K562 (cell line): ENCODE measurements at regions not wholly inside any gene's neighbourhood (a gene's known extent, or its start where the extent isn't known, plus 50 kb on each side); places are given as distances from the start of the nearest gene placed in this dataset.

Experiments used
- ATF7 ChIP-seq: fragments of 450-650 bp; IDR thresholded peaks from 2 replicates; pipeline ENCODE4 v1.7.1; 2014; ENCODE audit warnings: mild to moderate bottlenecking, moderate library complexity
- BCL6 ChIP-seq: fragments of 250-450 bp; sonication (Bioruptor Pico); IDR thresholded peaks from 2 replicates; pipeline ENCODE4 v1.4.0; 2020
- CBFB ChIP-seq: sonication (generic); formaldehyde crosslinking; IDR thresholded peaks from 2 replicates; pipeline ENCODE4 v1.4.0; 2020; ENCODE audit warnings: mild to moderate bottlenecking, missing genetic modification reagents
- CTBP1 ChIP-seq: fragments of 450-650 bp; IDR thresholded peaks from 2 replicates; pipeline ENCODE4 v1.6.1; 2016; ENCODE audit warnings: borderline replicate concordance
- DACH1 ChIP-seq: fragments of 450-650 bp; IDR thresholded peaks from 2 replicates; pipeline ENCODE4 v1.6.1; 2018; ENCODE audit not compliant: partially characterized antibody
- DPF2 ChIP-seq: fragments of 450-650 bp; IDR thresholded peaks from 2 replicates; pipeline ENCODE4 v1.6.1; 2016
- EP300 ChIP-seq: IDR thresholded peaks from 2 replicates; pipeline ENCODE4 v1.6.1; 2012; ENCODE audit warnings: low read length, improper control_type of control experiment
- ETV5 ChIP-seq: sonication (generic); formaldehyde crosslinking; IDR thresholded peaks from 2 replicates; pipeline ENCODE4 v1.4.0; 2020; ENCODE audit warnings: low read depth, mild to moderate bottlenecking, missing genetic modification reagents
- FOSL1 ChIP-seq: fragments of 200-800 bp; sonication (Bioruptor generic); conservative IDR thresholded peaks from 2 replicates; pipeline ENCODE4 v1.6.1; 2016; ENCODE audit warnings: missing genetic modification characterization, missing compliant biosample characterization
- ILF3 ChIP-seq: fragments of 450-650 bp; IDR thresholded peaks from 2 replicates; pipeline ENCODE4 v1.6.1; 2018; ENCODE audit warnings: antibody characterized with exemption, mild to moderate bottlenecking, moderate library complexity, borderline replicate concordance
- MECOM ChIP-seq: fragments of 250-450 bp; sonication (Bioruptor Pico); IDR thresholded peaks from 2 replicates; pipeline ENCODE4 v1.8.0; 2022; ENCODE audit warnings: inconsistent platforms
- NFE2 ChIP-seq: IDR thresholded peaks from 2 replicates; pipeline ENCODE4 v1.6.1; 2014; ENCODE audit warnings: antibody characterized with exemption, low read depth
- NFIC ChIP-seq: fragments of 450-650 bp; IDR thresholded peaks from 2 replicates; pipeline ENCODE4 v1.6.1; 2017; ENCODE audit warnings: mild to moderate bottlenecking, inconsistent platforms
- NR4A1 ChIP-seq, 2 experiments: fragments of 250-450 bp in 1 of 2; fragments of 450-650 bp in 1 of 2; sonication (Bioruptor Pico) in 1 of 2; IDR thresholded peaks; 2 replicates each; pipeline versions ENCODE4 v1.4.0 to v1.6.1; 2016 to 2020; ENCODE audit warnings: mild to moderate bottlenecking in 2 of 2, missing compliant biosample characterization in 1 of 2, missing genetic modification characterization in 1 of 2, moderate library complexity in 1 of 2
- OTX1 ChIP-seq: fragments of 450-650 bp; formaldehyde crosslinking; IDR thresholded peaks from 2 replicates; pipeline ENCODE4 v1.4.0; 2022; ENCODE audit warnings: mild to moderate bottlenecking
- POLR2A ChIP-seq: fragments of 450-650 bp; conservative IDR thresholded peaks from 2 replicates; pipeline ENCODE4 v1.6.1; 2016
- POLR2G ChIP-seq: fragments of 200-400 bp; formaldehyde crosslinking; IDR thresholded peaks from 2 replicates; pipeline ENCODE4 v1.6.1; 2017; ENCODE audit warnings: low read depth, mild to moderate bottlenecking, antibody characterized with exemption, low read length, moderate library complexity
- RBFOX2 ChIP-seq: fragments of 200-400 bp; formaldehyde crosslinking; IDR thresholded peaks from 2 replicates; pipeline ENCODE4 v1.6.1; 2017; ENCODE audit warnings: low read depth, mild to moderate bottlenecking, low read length, moderate library complexity
- RHOXF2B ChIP-seq: fragments of 250-450 bp; sonication (Bioruptor Pico); conservative IDR thresholded peaks from 2 replicates; pipeline ENCODE4 v1.5.1; 2021
- SIN3A ChIP-seq, 2 experiments: fragments of 150-350 bp in 1 of 2; IDR thresholded peaks; 2 replicates each; pipeline ENCODE4 v1.6.1; 2011 to 2016; ENCODE audit warnings: borderline replicate concordance in 2 of 2, low read depth in 2 of 2, low read length in 2 of 2, mild to moderate bottlenecking in 2 of 2, moderate library complexity in 2 of 2; ENCODE audit not compliant: control insufficient read depth in 1 of 2
- TCF3 ChIP-seq: sonication (generic); formaldehyde crosslinking; IDR thresholded peaks from 2 replicates; pipeline ENCODE4 v1.4.0; 2020; ENCODE audit warnings: mild to moderate bottlenecking, missing genetic modification reagents
- ZEB2 ChIP-seq: fragments of 450-650 bp; IDR thresholded peaks from 2 replicates; pipeline ENCODE4 v1.6.1; 2016
- ZFP1 ChIP-seq: fragments of 450-650 bp; formaldehyde crosslinking; IDR thresholded peaks from 2 replicates; pipeline ENCODE4 v1.4.0; 2020; ENCODE audit warnings: mild to moderate bottlenecking, mixed read lengths
- ZFX ChIP-seq: sonication (generic); formaldehyde crosslinking; IDR thresholded peaks from 2 replicates; pipeline ENCODE4 v1.8.0; 2022; ENCODE audit warnings: mild to moderate bottlenecking, missing genetic modification reagents, moderate library complexity
- ZNF133 ChIP-seq: fragments of 250-450 bp; sonication (Bioruptor Pico); IDR thresholded peaks from 2 replicates; pipeline ENCODE4 v1.4.0; 2020; ENCODE audit warnings: mild to moderate bottlenecking
- TF ChIP-seq, protein P1 (sequence below): fragments of 450-650 bp; formaldehyde crosslinking; conservative IDR thresholded peaks from 2 replicates; pipeline ENCODE4 v1.4.0; 2022; ENCODE audit warnings: mild to moderate bottlenecking, missing genetic modification characterization
- TF ChIP-seq, protein P2 (sequence below), 2 experiments: fragments of 450-650 bp; IDR thresholded peaks; 2 replicates each; pipeline ENCODE4 v1.6.1; 2016
- TF ChIP-seq, protein P3 (sequence below): fragments of 200-800 bp; sonication (Bioruptor generic); IDR thresholded peaks from 2 replicates; pipeline ENCODE4 v1.6.1; 2017; ENCODE audit warnings: missing genetic modification characterization, missing compliant biosample characterization

DNA sequence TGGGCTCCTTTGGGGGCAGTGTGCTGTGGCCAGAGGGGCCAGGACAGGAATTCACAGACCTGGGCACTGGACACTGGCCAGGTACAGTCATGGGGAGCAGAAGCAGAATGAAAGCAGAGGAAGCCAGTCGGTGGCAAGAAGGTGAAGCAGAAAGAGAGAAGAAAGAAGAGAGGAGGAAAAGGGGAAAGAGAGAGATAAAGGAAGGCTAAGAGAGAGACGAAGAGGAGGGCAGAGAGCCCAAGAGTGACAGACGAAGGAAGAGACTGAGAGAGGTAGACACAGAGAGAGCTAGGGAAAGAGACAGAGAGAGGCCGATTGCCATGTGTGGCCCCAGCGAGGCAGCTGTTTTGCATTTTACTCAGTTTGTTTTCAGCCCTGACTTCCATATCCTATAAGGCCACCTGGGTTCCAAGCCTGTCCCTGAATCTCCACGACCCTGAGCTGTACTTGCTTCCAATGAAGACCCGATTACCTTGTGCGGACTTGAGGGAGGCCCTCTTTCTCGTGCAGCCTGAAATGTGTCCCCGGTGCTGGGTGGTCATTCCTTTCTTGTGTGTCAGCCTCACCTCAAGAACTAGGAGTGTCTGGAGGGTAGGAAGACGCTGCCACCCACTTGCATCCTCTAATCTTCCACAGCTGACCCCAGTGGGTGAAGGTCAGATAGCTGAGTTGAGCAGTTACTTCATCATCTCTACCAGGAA is 73.9 kb downstream of the LSM3 start (continued):
- TF ChIP-seq, protein P1, sequence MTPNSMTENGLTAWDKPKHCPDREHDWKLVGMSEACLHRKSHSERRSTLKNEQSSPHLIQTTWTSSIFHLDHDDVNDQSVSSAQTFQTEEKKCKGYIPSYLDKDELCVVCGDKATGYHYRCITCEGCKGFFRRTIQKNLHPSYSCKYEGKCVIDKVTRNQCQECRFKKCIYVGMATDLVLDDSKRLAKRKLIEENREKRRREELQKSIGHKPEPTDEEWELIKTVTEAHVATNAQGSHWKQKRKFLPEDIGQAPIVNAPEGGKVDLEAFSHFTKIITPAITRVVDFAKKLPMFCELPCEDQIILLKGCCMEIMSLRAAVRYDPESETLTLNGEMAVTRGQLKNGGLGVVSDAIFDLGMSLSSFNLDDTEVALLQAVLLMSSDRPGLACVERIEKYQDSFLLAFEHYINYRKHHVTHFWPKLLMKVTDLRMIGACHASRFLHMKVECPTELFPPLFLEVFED (CRISPR knock-in tag), result peak; percentile 96
- TF ChIP-seq TCF3 (CRISPR knock-in tag) (peak; percentile 45), ETV5 (CRISPR knock-in tag) (peak; percentile 25; the same call in 1 of the 2 replicates), FOSL1 (tag) (peak; percentile 82), NR4A1 (CRISPR knock-in tag; IDR thresholded peaks at IDR 0.05) (peak; percentile 33; the same call in 1 of the 2 replicates), NR4A1 (tag; IDR thresholded peaks at IDR 0.05) (peak; percentile 56; the same call in 1 of the 2 replicates), OTX1 (CRISPR knock-in tag) (peak; percentile 67; the same call in 1 of the 2 replicates), POLR2A (peak; percentile 59), CBFB (CRISPR knock-in tag) (no peak), NFIC (peak; percentile 19; the same call in 1 of the 2 replicates), RBFOX2 (peak; percentile 70), POLR2G (0 out of 2 replicates have a peak, but pooled peaks have one; percentile 38), RHOXF2B (CRISPR knock-in tag) (peak; percentile 11; the same call in 1 of the 2 replicates), ZFP1 (CRISPR knock-in tag) (no peak), ATF7 (peak; percentile 51; the same call in 1 of the 2 replicates), MECOM (CRISPR knock-in tag) (0 out of 2 replicates have a peak, but pooled peaks have one; percentile 10), ZFX (CRISPR knock-in tag) (no peak), ILF3 (no peak), EP300 (peak; percentile 67), DPF2 (peak; percentile 46), BCL6 (CRISPR knock-in tag) (no peak), ZNF133 (CRISPR knock-in tag) (0 out of 2 replicates have a peak, but pooled peaks have one; percentile 3), ZEB2 (peak; percentile 58; the same call in 1 of the 2 replicates), CTBP1 (peak; percentile 76), NFE2 (peak; percentile 30; the same call in 1 of the 2 replicates), DACH1 (no peak), SIN3A (IDR thresholded peaks at IDR 0.05; ENCODE audit: borderline replicate concordance in 2 of 2, control insufficient read depth in 1 of 2, low read depth in 2 of 2, low read length in 2 of 2) (no peak)
- TF ChIP-seq, protein P2, sequence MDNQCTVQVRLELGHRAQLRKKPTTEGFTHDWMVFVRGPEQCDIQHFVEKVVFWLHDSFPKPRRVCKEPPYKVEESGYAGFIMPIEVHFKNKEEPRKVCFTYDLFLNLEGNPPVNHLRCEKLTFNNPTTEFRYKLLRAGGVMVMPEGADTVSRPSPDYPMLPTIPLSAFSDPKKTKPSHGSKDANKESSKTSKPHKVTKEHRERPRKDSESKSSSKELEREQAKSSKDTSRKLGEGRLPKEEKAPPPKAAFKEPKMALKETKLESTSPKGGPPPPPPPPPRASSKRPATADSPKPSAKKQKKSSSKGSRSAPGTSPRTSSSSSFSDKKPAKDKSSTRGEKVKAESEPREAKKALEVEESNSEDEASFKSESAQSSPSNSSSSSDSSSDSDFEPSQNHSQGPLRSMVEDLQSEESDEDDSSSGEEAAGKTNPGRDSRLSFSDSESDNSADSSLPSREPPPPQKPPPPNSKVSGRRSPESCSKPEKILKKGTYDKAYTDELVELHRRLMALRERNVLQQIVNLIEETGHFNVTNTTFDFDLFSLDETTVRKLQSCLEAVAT (IDR thresholded peaks at IDR 0.05), result peak in 1 of 2 experiments; percentile 60; a peak in 1 of 4 replicates
- TF ChIP-seq, protein P3, sequence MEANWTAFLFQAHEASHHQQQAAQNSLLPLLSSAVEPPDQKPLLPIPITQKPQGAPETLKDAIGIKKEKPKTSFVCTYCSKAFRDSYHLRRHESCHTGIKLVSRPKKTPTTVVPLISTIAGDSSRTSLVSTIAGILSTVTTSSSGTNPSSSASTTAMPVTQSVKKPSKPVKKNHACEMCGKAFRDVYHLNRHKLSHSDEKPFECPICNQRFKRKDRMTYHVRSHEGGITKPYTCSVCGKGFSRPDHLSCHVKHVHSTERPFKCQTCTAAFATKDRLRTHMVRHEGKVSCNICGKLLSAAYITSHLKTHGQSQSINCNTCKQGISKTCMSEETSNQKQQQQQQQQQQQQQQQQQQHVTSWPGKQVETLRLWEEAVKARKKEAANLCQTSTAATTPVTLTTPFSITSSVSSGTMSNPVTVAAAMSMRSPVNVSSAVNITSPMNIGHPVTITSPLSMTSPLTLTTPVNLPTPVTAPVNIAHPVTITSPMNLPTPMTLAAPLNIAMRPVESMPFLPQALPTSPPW (CRISPR knock-in tag), result 0 out of 2 replicates have a peak, but pooled peaks have one; percentile 36
